ENCODE measurements at regions not wholly inside any gene's neighbourhood (a gene's known extent, or its start where the extent isn't known, plus 50 kb on each side); places are given as distances from the start of the nearest gene placed in this dataset.

DNA sequence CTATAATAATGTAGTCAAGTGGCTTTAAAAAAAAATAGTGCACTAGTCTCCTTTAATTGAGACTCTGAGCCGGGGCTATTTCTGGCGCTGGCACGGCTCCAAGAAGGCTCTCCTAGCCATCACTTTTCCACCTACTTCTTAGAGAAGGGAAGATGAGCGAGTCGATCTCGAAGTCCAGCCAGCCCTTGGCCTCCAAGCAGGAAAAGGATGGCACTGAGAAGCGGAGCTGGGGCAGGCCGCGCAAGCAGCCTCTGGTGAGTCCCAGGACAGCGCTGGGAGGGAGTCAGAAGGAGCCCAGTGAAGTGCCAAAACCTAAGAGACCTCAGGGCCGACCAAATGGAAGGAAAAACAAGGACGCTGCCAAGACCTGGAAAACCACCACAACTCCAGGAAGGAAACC is 531.9 kb downstream of the MAGEB5 start:
- no peak for DNase-seq
- Mint-ChIP-seq H3K4me1 (no peaks in the 10 kb centered on the region), H3K27me3 (no peaks in the 10 kb centered on the region), H3K27ac (no peak overlapping the region), H3K4me3 (no peak overlapping the region), H3K9me3 (no peaks in the 10 kb centered on the region), H3K36me3 (ENCODE audit: low read depth) (no peaks in the 10 kb centered on the region)
- intact Hi-C loops (cut with micrococcal nuclease): no loop called here

DNA sequence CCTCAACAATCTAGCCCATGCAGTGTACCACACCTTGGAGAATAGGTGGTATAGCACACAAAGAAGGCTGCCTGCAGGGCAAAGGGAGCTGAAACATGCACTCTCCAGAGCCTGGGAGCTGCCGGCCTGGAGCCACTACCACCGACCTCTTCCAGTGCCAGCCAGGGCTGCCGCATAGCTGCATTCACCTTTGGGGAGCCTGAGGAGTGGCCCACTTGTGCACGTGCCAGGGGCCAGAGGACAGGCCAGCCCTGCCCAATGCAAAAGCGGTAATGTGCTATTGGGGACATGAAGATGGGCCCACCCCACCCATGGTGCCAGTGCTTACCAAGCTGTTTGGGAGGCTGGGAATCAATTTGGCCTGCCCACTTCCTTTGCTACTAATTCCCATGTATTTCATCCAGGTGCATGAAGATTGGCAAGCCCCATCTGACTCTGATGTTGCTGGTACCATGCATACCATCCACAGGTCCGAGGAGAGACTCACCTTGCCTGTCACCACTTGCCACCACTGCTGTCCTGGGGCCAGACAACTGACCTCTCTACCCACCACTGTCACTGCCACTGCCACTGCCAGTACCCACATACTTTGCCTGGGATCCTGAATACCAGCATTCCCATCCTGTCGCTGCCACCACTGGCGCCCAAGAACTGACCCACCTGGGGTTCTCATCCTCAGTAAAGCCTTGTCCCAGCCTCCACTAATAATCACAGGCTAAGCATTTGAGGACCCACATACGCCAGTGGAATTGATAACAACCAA is 506.9 kb downstream of the MAGEB5 start:
- Mint-ChIP-seq H3K4me3 (no peak overlapping the region), H3K27ac (no peak overlapping the region), H3K9me3 (peaks cover 4% of the 10 kb centered on the region), H3K36me3 (ENCODE audit: low read depth) (no peaks in the 10 kb centered on the region), H3K27me3 (no peaks in the 10 kb centered on the region), H3K4me1 (no peaks in the 10 kb centered on the region)
- intact Hi-C loops (cut with micrococcal nuclease): no loop called here
- no peak for DNase-seq

- Mint-ChIP-seq H3K27ac (no peak overlapping the region), H3K36me3 (ENCODE audit: low read depth) (no peaks in the 10 kb centered on the region), H3K27me3 (no peaks in the 10 kb centered on the region), H3K9me3 (no peaks in the 10 kb centered on the region), H3K4me1 (no peaks in the 10 kb centered on the region), H3K4me3 (no peak overlapping the region)
- DNase-seq: no peak
- intact Hi-C loops (cut with micrococcal nuclease): no loop called here
Measured at GRCh38 chrX:26672571-26672970, 456.6 kb downstream of the MAGEB5 start.

- intact Hi-C loops (cut with micrococcal nuclease): no loop called here
- Mint-ChIP-seq H3K27ac (no peak overlapping the region), H3K36me3 (ENCODE audit: low read depth) (no peaks in the 10 kb centered on the region), H3K4me3 (no peak overlapping the region), H3K9me3 (no peaks in the 10 kb centered on the region), H3K4me1 (no peaks in the 10 kb centered on the region), H3K27me3 (no peaks in the 10 kb centered on the region)
- no peak for DNase-seq
Measured at GRCh38 chrX:26670521-26670920, 454.6 kb downstream of the MAGEB5 start.

- intact Hi-C loops (cut with micrococcal nuclease): no loop called here
- H3K36me3 Mint-ChIP-seq (ENCODE audit: low read depth): no peaks in the 10 kb centered on the region
- no peak for DNase-seq
- H3K27ac Mint-ChIP-seq: no peak overlapping the region
- no peaks in the 10 kb centered on the region for H3K4me1 Mint-ChIP-seq
- no peak overlapping the region for H3K4me3 Mint-ChIP-seq
- no peaks in the 10 kb centered on the region for H3K9me3 Mint-ChIP-seq
- H3K27me3 Mint-ChIP-seq: no peaks in the 10 kb centered on the region
Measured at GRCh38 chrX:26664919-26665318, 448.9 kb downstream of the MAGEB5 start.

- Mint-ChIP-seq H3K27ac (no peak overlapping the region), H3K4me1 (no peaks in the 10 kb centered on the region), H3K9me3 (no peaks in the 10 kb centered on the region), H3K27me3 (no peaks in the 10 kb centered on the region), H3K4me3 (no peak overlapping the region), H3K36me3 (ENCODE audit: low read depth) (no peaks in the 10 kb centered on the region)
- DNase-seq: no peak
- intact Hi-C loops (cut with micrococcal nuclease): loop anchor here (5.0 kb wide), 1 partner anchor 534 kb away; no protein-coding TSS in a partner anchor
Measured at GRCh38 chrX:26653050-26653449, 437.1 kb downstream of the MAGEB5 start.

DNA sequence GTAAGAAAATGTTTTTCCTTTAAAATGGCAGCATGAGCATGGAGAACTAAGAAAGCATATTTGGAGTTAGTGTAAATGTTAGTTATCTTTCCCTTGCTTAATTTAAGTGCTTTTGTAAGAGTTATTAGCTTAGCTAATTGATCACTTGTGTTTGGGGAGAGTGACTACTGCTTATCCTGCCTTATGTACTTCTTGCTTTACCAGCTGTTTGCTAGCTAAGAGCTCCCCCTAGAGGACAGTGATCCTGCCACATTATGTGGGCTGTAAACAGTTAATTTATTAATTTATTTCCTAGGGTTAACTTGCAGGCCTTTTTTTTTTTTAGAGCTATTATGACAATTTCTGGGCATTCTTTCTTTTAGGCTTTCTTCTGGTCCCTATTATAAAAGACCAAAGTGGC is 435.8 kb downstream of the MAGEB5 start:
- Mint-ChIP-seq H3K9me3 (no peaks in the 10 kb centered on the region), H3K4me3 (no peak overlapping the region), H3K4me1 (no peaks in the 10 kb centered on the region), H3K36me3 (ENCODE audit: low read depth) (no peaks in the 10 kb centered on the region), H3K27me3 (no peaks in the 10 kb centered on the region), H3K27ac (no peak overlapping the region)
- no peak for DNase-seq
- intact Hi-C loops (cut with micrococcal nuclease): loop anchor here (5.0 kb wide), 1 partner anchor 536 kb away; no protein-coding TSS in a partner anchor

GRCh38 chrX:26649534-26649933 is 433.6 kb downstream of the MAGEB5 start:
- H3K27ac Mint-ChIP-seq: no peak overlapping the region
- H3K27me3 Mint-ChIP-seq: no peaks in the 10 kb centered on the region
- no peaks in the 10 kb centered on the region for H3K36me3 Mint-ChIP-seq (ENCODE audit: low read depth)
- no peaks in the 10 kb centered on the region for H3K4me1 Mint-ChIP-seq
- intact Hi-C loops (cut with micrococcal nuclease): no loop called here
- H3K9me3 Mint-ChIP-seq: no peaks in the 10 kb centered on the region
- DNase-seq: peak; percentile 55
- no peak overlapping the region for H3K4me3 Mint-ChIP-seq

- Mint-ChIP-seq H3K36me3 (ENCODE audit: low read depth) (no peaks in the 10 kb centered on the region), H3K4me3 (no peak overlapping the region), H3K27me3 (no peaks in the 10 kb centered on the region), H3K9me3 (no peaks in the 10 kb centered on the region), H3K4me1 (no peaks in the 10 kb centered on the region), H3K27ac (no peak overlapping the region)
- intact Hi-C loops (cut with micrococcal nuclease): no loop called here
- no peak for DNase-seq
Measured at GRCh38 chrX:26631385-26631784, 415.4 kb downstream of the MAGEB5 start.

DNA sequence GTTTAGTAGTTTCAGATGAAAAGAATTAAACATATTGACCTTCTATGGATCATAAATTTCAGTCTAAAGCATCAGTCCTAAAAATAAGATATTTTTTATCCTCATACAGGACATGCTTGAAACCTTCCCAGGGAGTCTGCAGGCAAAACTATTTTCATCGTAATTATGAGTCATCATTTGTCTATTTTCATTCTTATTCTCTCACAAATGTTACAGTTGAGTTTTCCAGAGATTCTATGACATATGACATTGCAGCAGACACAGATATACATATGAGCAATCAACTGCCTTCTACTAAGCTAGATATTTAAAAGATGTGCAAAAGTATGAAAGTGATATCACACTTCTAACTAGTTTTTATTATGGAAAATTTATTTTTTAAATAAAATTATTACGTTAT is 398.0 kb downstream of the MAGEB5 start:
- Mint-ChIP-seq H3K36me3 (ENCODE audit: low read depth) (no peaks in the 10 kb centered on the region), H3K27ac (no peak overlapping the region), H3K9me3 (no peaks in the 10 kb centered on the region), H3K4me1 (no peaks in the 10 kb centered on the region), H3K4me3 (no peak overlapping the region), H3K27me3 (no peaks in the 10 kb centered on the region)
- intact Hi-C loops (cut with micrococcal nuclease): no loop called here
- no peak for DNase-seq

DNA sequence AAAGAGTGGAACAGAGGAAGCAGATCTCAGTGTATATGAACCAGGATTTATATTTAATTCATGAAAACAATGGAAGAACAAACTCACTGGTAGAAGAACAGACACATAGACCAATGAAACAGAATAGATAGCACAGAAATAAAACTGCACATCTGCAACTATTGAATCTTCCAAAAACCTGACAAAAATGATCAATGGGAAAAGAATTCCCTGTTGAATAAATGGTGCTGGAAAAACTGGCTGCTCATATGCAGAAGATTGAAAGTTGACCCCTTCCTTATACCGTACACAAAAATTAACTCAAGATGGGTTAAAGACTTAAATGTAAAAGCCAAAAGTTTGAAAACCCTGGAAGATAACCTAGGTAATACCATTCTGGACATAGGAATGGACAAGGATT is 391.0 kb downstream of the MAGEB5 start:
- no peak for DNase-seq
- Mint-ChIP-seq H3K36me3 (ENCODE audit: low read depth) (no peaks in the 10 kb centered on the region), H3K27me3 (no peaks in the 10 kb centered on the region), H3K27ac (no peak overlapping the region), H3K4me1 (no peaks in the 10 kb centered on the region), H3K4me3 (no peak overlapping the region), H3K9me3 (no peaks in the 10 kb centered on the region)
- intact Hi-C loops (cut with micrococcal nuclease): no loop called here

DNA sequence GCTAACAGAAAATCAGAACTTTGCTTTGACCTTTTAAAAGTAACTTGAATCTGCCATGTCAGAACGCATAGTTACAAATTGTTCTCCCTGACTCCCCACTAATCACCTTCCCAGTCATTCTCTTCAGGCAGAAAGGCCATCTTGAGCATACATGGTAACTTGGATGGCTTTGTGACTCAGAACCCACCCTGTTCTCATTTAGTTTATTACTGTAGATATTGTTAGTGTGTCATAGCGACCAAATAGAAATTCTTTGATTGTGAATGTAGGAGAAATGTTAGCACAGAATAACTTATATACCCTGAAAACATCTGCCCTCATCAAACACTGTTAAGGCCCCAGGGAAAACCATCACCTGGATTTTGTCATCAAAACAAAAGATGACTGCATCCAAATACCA is 382.0 kb downstream of the MAGEB5 start:
- intact Hi-C loops (cut with micrococcal nuclease): no loop called here
- Mint-ChIP-seq H3K4me3 (no peak overlapping the region), H3K9me3 (no peaks in the 10 kb centered on the region)

GRCh38 chrX:26590849-26591248 is 374.9 kb downstream of the MAGEB5 start:
- H3K9me3 Mint-ChIP-seq: no peaks in the 10 kb centered on the region
- intact Hi-C loops (cut with micrococcal nuclease): no loop called here
- no peak overlapping the region for H3K4me3 Mint-ChIP-seq
- H3K4me1 Mint-ChIP-seq: no peaks in the 10 kb centered on the region
- H3K27ac Mint-ChIP-seq: no peak overlapping the region
- no peak for DNase-seq
- no peaks in the 10 kb centered on the region for H3K27me3 Mint-ChIP-seq
- H3K36me3 Mint-ChIP-seq (ENCODE audit: low read depth): no peaks in the 10 kb centered on the region

More for the DNA sequence above, 382.0 kb downstream of the MAGEB5 start:
- Mint-ChIP-seq H3K4me1 (no peaks in the 10 kb centered on the region), H3K27ac (no peak overlapping the region), H3K36me3 (ENCODE audit: low read depth) (no peaks in the 10 kb centered on the region), H3K27me3 (no peaks in the 10 kb centered on the region)
- no peak for DNase-seq

GRCh38 chrX:26586570-26586969 is 370.6 kb downstream of the MAGEB5 start:
- no peak overlapping the region for H3K4me3 Mint-ChIP-seq
- H3K9me3 Mint-ChIP-seq: no peaks in the 10 kb centered on the region
- no peak overlapping the region for H3K27ac Mint-ChIP-seq
- no peaks in the 10 kb centered on the region for H3K36me3 Mint-ChIP-seq (ENCODE audit: low read depth)
- no peaks in the 10 kb centered on the region for H3K27me3 Mint-ChIP-seq
- intact Hi-C loops (cut with micrococcal nuclease): no loop called here
- DNase-seq: no peak
- H3K4me1 Mint-ChIP-seq: no peaks in the 10 kb centered on the region

DNA sequence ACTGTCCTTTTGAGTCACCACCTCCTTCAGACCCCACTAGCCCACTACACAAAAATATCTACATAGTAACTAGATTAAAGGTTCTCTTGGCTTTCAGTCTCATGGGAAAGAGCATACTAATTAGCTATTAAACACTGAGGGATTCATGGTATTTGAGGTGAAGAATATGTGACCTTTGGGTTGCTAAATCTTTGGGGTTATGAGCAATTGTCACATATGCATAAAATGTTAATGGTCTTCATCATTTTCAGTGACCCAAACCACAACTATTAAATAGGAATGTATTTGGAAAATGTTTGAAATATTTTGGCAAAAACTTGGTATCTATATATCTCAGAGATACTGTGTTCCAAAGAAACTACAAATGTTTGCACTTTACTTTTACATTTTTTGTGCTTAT is 365.1 kb downstream of the MAGEB5 start:
- no peak for DNase-seq
- H3K4me3 Mint-ChIP-seq: no peak overlapping the region

More for the DNA sequence above, 365.1 kb downstream of the MAGEB5 start:
- Mint-ChIP-seq H3K9me3 (no peaks in the 10 kb centered on the region), H3K36me3 (ENCODE audit: low read depth) (no peaks in the 10 kb centered on the region), H3K4me1 (no peaks in the 10 kb centered on the region), H3K27me3 (no peaks in the 10 kb centered on the region), H3K27ac (no peak overlapping the region)
- intact Hi-C loops (cut with micrococcal nuclease): no loop called here

Data from activated CD4-positive, alpha-beta T cell treated with anti-CD3 and anti-CD28 coated beads, Interleukin-2, amount 10 ng/mL, durations not matched to agents 24 days and 14 days (primary cell).